GM12892 (cell line): ENCODE measurements at regions not wholly inside any gene's neighbourhood (a gene's known extent, or its start where the extent isn't known, plus 50 kb on each side); places are given as distances from the start of the nearest gene placed in this dataset.

ENCODE experiments used
- DNase-seq: peaks from one replicate; pipeline ENCODE4 v3.0.0; 2011; ENCODE audit not compliant: insufficient read length
- FAIRE-seq: peaks from 2 replicates; lab custom pipeline; 2011; peaks lifted over from hg19 to GRCh38; lab: Jason Lieb, UNC
- POLR2A ChIP-seq: IDR thresholded peaks from 2 replicates; pipeline ENCODE4 v1.6.1; 2011; ENCODE audit warnings: low read depth, low read length, control low read depth
- POLR2AphosphoS5 ChIP-seq: IDR thresholded peaks from 2 replicates; pipeline ENCODE4 v1.6.1; 2011; ENCODE audit warnings: low read depth, low read length, control low read depth
- TAF1 ChIP-seq: IDR thresholded peaks from 2 replicates; pipeline ENCODE4 v1.6.1; 2011; ENCODE audit warnings: low read depth, mild to moderate bottlenecking, control low read depth, low read length, borderline replicate concordance

DNA sequence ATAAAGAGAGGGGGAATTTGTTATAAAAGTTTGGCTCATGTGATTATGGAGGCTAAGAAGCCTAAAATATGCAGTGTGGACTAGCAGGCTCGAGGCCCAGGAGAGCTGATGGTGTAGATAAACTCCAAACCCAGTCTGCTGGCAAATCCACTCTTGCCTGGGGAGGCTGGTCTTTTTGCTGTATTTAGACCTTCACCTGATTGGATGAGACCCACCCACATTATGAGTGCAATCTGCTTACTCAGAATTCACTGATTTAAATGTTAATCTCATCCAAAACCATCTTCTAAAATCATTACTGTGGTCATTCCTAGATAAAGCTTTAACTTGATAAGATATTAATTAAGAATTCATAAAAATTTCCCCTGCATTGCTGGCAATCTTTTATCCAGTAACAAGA, 473.2 kb downstream of the TMA16 start:
- DNase-seq (no peak), FAIRE-seq (no peak)
- TF ChIP-seq POLR2AphosphoS5 (no peak), TAF1 (no peak), POLR2A (no peak)

- DNase-seq (no peak), FAIRE-seq (no peak)
- TF ChIP-seq POLR2AphosphoS5 (no peak), POLR2A (no peak), TAF1 (no peak)
Measured at GRCh38 chr4:163969291-163969690, 474.8 kb downstream of the TMA16 start.

DNA sequence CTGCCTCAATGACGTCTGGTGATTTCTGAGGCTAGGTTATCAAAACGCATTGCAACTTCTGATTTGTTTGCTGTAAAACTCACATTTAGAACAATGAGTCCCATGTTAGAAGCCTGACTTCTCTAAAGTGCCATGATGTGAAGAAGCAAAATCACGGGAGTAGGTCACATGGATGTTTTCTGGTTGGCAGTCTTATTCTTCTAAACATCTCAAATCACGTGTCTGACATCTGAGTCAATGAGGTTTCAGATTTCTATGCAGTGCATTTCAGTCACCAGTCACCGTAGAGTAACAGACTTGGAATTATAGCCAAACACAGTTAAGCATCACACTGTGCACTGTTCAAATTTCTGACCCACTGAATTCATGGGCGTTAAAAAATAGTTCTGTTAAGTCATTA, 482.1 kb downstream of the TMA16 start:
- TF ChIP-seq POLR2A (no peak), TAF1 (no peak), POLR2AphosphoS5 (no peak)
- FAIRE-seq: no peak
- no peak for DNase-seq

DNA sequence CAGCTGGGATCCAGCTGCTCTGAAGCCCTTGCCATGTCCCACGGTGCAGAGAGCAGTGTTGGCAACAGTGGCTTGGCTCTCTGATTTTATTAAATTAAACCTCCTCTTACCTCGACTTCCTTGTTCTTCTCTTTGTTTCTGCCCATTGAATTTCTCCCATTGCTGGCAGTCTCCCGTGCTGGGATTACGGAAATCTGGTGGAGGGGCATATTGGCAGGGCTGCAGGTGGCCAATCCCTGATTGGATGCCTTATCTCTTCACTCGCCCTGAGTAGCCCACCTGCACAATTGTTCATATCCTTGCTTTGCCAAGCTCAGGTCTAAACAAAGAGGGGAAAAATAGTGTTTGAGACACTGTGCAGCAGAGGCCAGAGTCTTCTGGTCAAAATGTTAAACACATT, 493.9 kb downstream of the TMA16 start:
- TF ChIP-seq POLR2AphosphoS5: no peak
- TF ChIP-seq TAF1: no peak
- TF ChIP-seq POLR2A: no peak
- no peak for DNase-seq
- FAIRE-seq: no peak

DNA sequence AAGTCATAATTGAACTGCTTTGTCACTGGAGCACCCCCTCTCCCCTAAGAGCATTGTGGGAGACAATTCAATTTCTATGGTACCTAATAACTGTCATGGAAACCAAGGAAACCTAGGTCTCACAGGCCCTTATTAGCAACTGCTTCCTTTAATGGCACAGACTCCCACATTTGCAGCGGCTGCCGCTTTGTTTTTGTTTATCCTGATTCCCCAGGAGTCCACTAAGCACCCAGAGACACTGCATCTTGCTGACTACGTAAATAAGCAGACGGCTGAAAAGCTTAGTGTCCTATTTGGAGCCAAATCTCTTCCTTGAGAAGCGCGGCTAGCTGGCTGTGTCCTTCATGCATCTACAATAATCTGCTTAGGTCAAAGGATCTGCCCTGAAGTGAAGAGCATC, 494.4 kb downstream of the TMA16 start:
- TF ChIP-seq POLR2AphosphoS5 (no peak), POLR2A (no peak), TAF1 (no peak)
- FAIRE-seq: no peak
- DNase-seq: no peak

GRCh38 chr4:163991298-163991865, 496.9 kb downstream of the TMA16 start:
- DNase-seq (no peak), FAIRE-seq (no peak)
- no peak for TF ChIP-seq TAF1
- TF ChIP-seq POLR2AphosphoS5: no peak
- TF ChIP-seq POLR2A: no peak

GRCh38 chr4:164009435-164009834, 514.9 kb downstream of the TMA16 start:
- DNase-seq (no peak), FAIRE-seq (no peak)
- TF ChIP-seq TAF1 (no peak), POLR2AphosphoS5 (no peak), POLR2A (no peak)

DNA sequence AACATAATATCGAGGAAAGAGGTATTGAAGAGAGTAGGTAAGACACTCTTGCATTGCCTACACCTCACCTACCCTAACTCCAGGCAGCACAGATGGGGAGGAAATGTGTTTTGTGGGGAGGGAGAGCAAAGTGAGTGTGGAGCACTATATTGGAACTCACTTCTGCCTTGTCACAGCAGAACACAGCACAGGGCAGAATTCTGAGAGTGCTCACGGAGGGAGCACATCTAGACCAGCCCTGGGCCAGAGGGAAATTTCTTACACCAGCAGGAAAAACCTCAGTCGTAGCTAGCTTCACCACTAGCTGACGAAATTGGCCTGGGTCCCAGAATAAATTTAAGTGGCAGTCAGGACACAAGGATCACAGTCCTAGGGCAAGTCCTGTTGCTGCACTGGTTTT, 517.3 kb downstream of the TMA16 start:
- no peak for TF ChIP-seq TAF1
- TF ChIP-seq POLR2AphosphoS5: no peak
- TF ChIP-seq POLR2A: no peak
- FAIRE-seq (no peak), DNase-seq (no peak)

GRCh38 chr4:164012396-164013027, 518.0 kb downstream of the TMA16 start:
- no peak for TF ChIP-seq TAF1
- TF ChIP-seq POLR2A: no peak
- TF ChIP-seq POLR2AphosphoS5: no peak
- no peak for FAIRE-seq
- DNase-seq: no peak

DNA sequence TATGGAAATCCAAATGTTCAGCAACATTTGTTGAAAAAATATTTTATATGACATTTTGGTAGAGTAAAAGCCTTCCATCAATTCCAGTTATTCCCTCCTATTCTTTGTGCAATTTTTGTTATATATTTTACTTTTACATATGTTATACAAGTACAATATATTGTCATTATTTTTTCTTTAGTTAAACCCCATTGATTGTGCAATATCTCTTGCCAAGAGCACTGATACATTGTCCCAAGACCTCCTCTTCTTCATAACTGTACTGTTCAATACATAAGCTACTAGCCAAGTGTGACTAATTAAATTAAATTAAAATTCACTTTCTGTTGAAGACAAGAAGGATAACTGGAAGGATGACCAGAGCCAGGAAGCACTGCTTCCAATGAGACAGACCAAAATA, 527.5 kb downstream of the TMA16 start:
- no peak for FAIRE-seq

DNA sequence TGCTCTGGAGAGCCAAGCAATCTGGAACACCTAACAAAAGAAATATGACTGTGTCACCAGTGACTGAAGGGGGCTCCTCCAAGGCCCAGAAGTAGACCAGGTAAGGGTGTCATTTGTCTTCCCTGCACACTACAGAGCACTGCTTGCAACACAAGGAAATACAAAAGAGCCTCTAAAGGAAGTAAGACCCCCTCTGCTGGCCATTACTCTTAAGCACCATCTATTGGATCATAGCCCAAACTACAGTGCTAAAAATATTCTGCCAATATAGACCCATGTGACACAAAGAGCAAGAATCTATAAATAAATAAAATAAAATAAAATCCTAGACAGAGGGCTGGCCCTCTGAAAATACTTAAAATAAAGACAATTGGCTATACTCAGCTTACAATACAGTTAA, 528.7 kb downstream of the TMA16 start:
- DNase-seq: no peak
- FAIRE-seq: no peak
- TF ChIP-seq TAF1: no peak

More for the DNA sequence above, 527.5 kb downstream of the TMA16 start:
- DNase-seq: no peak
- TF ChIP-seq TAF1: no peak
- TF ChIP-seq POLR2A: no peak
- no peak for TF ChIP-seq POLR2AphosphoS5

DNA sequence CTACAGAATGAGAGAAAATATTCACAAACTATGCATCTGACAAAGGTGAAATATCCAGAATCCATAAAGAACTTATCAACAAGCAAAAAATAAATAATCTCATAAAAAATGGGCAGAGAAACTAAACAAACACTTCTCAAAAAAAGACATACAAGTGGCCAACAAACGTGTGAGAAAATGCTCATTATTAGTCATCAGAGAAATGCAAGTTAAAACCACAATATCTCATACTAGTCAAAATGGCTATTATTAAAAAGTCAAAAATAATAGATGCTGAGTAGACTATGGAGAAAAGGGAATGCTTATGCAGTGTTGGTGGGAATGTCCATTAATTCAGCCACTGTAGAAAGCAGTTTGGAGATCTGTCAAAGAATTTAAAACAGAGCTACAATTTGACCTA, 533.3 kb downstream of the TMA16 start:
- no peak for DNase-seq
- no peak for TF ChIP-seq TAF1
- no peak for TF ChIP-seq POLR2AphosphoS5
- FAIRE-seq: no peak
